ENCODE measurements at regions not wholly inside any gene's neighbourhood (a gene's known extent, or its start where the extent isn't known, plus 50 kb on each side); places are given as distances from the start of the nearest gene placed in this dataset.

- no peak for DNase-seq (ENCODE audit: low spot score)
Observed at GRCh38 chr1:65097076-65097475, 50.9 kb upstream of the AK4 start.

Measured in umbilical cord (tissue), 1 donor.